HEK293T (cell line): ENCODE measurements at regions not wholly inside any gene's neighbourhood (a gene's known extent, or its start where the extent isn't known, plus 50 kb on each side); places are given as distances from the start of the nearest gene placed in this dataset.

Experiments used
- BHLHE40 ChIP-seq: fragments of 450-650 bp; IDR thresholded peaks from 2 replicates; pipeline ENCODE4 v1.6.1; 2016; ENCODE audit warnings: mild to moderate bottlenecking, moderate library complexity, borderline replicate concordance
- FOXA1 ChIP-seq: fragments of 450-650 bp; IDR thresholded peaks from 2 replicates; pipeline ENCODE4 v1.6.1; 2016; ENCODE audit warnings: mild to moderate bottlenecking

- TF ChIP-seq FOXA1 (no peak), BHLHE40 (no peak)
Measured at GRCh38 chr4:122524176-122524575, 67.7 kb upstream of the IL2 start.
